MV-4-11 (cell line): ENCODE measurements at regions not wholly inside any gene's neighbourhood (a gene's known extent, or its start where the extent isn't known, plus 50 kb on each side); places are given as distances from the start of the nearest gene placed in this dataset.
"Not testable (repeated sequence)": the region's sequence is repeated elsewhere in the genome, so short reads cannot be mapped to it uniquely, and the experiment has no call there.

Source experiments
- DNase-seq: peaks from one replicate; lab custom pipeline; 2025; lab: John Stamatoyannopoulos, UW

GRCh38 chr1:165147799-165148198 is 208.7 kb downstream of the LMX1A start:
- DNase-seq: no peak

GRCh38 chr1:165144757-165145397 is 211.6 kb downstream of the LMX1A start:
- DNase-seq: peak; percentile 24

- DNase-seq: peak; percentile 11
Observed at GRCh38 chr1:165143437-165144065, 213.0 kb downstream of the LMX1A start.

GRCh38 chr1:165138960-165139359 is 217.6 kb downstream of the LMX1A start:
- DNase-seq: no peak

GRCh38 chr1:165137551-165138316 is 218.8 kb downstream of the LMX1A start:
- DNase-seq: no peak

GRCh38 chr1:165134431-165134830 is 222.1 kb downstream of the LMX1A start:
- DNase-seq: no peak

GRCh38 chr1:165129568-165130164 is 226.8 kb downstream of the LMX1A start:
- DNase-seq: peak; percentile 18

GRCh38 chr1:165124772-165125171 is 231.7 kb downstream of the LMX1A start:
- DNase-seq: no peak

- no peak for DNase-seq
Observed at GRCh38 chr1:165119086-165119485, 237.4 kb downstream of the LMX1A start.

- no peak for DNase-seq
Observed at GRCh38 chr1:165117482-165117881, 239.0 kb downstream of the LMX1A start.

- no peak for DNase-seq
Observed at GRCh38 chr1:165116732-165117131, 239.8 kb downstream of the LMX1A start.

GRCh38 chr1:165116171-165116570 is 240.3 kb downstream of the LMX1A start:
- DNase-seq: no peak

- DNase-seq: no peak
Observed at GRCh38 chr1:165114889-165115285, 241.6 kb downstream of the LMX1A start.

- no peak for DNase-seq
Observed at GRCh38 chr1:165114022-165114888, 242.3 kb downstream of the LMX1A start.

GRCh38 chr1:165112260-165112659 is 244.3 kb downstream of the LMX1A start:
- no peak for DNase-seq

- DNase-seq: no peak
Observed at GRCh38 chr1:165109013-165109412, 247.5 kb downstream of the LMX1A start.

GRCh38 chr1:165092542-165093162 is 263.9 kb downstream of the LMX1A start:
- not testable (repeated sequence) for DNase-seq

- DNase-seq: no peak
Observed at GRCh38 chr1:165080253-165080896, 276.1 kb downstream of the LMX1A start.

- DNase-seq: no peak
Observed at GRCh38 chr1:165078391-165078790, 278.1 kb downstream of the LMX1A start.

GRCh38 chr1:165075725-165076370 is 280.7 kb downstream of the LMX1A start:
- peak; percentile 31 for DNase-seq
